ENCODE measurements at regions not wholly inside any gene's neighbourhood (a gene's known extent, or its start where the extent isn't known, plus 50 kb on each side); places are given as distances from the start of the nearest gene placed in this dataset.

DNA sequence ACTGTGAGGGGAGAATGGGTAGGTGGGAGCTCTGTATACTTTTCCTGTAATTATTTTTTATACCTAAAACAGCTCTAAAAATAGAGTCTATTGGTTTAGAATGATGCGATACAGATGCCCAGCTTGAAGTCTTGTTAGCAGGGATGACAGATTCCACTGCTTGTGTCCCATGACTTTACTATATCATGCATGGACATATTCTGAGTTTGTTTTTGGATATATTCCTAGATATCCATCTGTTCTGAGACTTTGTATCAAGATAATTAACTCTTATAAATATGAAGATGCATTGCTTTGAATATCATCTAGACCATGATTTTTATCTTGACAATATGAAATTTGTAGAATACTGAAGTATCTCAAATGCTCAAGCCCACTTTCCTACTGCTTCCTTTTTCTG, 1058.1 kb downstream of the RAPGEF2 start:
- no peak for TF ChIP-seq POLR2AphosphoS5 (IDR thresholded peaks at IDR 0.05; ENCODE audit: low read depth, low read length)
- TF ChIP-seq, protein P1, sequence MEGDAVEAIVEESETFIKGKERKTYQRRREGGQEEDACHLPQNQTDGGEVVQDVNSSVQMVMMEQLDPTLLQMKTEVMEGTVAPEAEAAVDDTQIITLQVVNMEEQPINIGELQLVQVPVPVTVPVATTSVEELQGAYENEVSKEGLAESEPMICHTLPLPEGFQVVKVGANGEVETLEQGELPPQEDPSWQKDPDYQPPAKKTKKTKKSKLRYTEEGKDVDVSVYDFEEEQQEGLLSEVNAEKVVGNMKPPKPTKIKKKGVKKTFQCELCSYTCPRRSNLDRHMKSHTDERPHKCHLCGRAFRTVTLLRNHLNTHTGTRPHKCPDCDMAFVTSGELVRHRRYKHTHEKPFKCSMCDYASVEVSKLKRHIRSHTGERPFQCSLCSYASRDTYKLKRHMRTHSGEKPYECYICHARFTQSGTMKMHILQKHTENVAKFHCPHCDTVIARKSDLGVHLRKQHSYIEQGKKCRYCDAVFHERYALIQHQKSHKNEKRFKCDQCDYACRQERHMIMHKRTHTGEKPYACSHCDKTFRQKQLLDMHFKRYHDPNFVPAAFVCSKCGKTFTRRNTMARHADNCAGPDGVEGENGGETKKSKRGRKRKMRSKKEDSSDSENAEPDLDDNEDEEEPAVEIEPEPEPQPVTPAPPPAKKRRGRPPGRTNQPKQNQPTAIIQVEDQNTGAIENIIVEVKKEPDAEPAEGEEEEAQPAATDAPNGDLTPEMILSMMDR (IDR thresholded peaks at IDR 0.05): no peak
- TF ChIP-seq, protein P2, sequence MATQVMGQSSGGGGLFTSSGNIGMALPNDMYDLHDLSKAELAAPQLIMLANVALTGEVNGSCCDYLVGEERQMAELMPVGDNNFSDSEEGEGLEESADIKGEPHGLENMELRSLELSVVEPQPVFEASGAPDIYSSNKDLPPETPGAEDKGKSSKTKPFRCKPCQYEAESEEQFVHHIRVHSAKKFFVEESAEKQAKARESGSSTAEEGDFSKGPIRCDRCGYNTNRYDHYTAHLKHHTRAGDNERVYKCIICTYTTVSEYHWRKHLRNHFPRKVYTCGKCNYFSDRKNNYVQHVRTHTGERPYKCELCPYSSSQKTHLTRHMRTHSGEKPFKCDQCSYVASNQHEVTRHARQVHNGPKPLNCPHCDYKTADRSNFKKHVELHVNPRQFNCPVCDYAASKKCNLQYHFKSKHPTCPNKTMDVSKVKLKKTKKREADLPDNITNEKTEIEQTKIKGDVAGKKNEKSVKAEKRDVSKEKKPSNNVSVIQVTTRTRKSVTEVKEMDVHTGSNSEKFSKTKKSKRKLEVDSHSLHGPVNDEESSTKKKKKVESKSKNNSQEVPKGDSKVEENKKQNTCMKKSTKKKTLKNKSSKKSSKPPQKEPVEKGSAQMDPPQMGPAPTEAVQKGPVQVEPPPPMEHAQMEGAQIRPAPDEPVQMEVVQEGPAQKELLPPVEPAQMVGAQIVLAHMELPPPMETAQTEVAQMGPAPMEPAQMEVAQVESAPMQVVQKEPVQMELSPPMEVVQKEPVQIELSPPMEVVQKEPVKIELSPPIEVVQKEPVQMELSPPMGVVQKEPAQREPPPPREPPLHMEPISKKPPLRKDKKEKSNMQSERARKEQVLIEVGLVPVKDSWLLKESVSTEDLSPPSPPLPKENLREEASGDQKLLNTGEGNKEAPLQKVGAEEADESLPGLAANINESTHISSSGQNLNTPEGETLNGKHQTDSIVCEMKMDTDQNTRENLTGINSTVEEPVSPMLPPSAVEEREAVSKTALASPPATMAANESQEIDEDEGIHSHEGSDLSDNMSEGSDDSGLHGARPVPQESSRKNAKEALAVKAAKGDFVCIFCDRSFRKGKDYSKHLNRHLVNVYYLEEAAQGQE (IDR thresholded peaks at IDR 0.05; ENCODE audit: insufficient read depth in 1 of 2, low read depth in 2 of 2, low read length in 1 of 2): no peak
- no peak for TF ChIP-seq SIN3A (IDR thresholded peaks at IDR 0.05; ENCODE audit: borderline replicate concordance, insufficient read depth, low read depth, low read length)
- no peak for TF ChIP-seq TCF7L2 (IDR thresholded peaks at IDR 0.05; ENCODE audit: low read depth, low read length)

Data from Panc1 (cell line).